ENCODE measurements at regions not wholly inside any gene's neighbourhood (a gene's known extent, or its start where the extent isn't known, plus 50 kb on each side); places are given as distances from the start of the nearest gene placed in this dataset.

DNA sequence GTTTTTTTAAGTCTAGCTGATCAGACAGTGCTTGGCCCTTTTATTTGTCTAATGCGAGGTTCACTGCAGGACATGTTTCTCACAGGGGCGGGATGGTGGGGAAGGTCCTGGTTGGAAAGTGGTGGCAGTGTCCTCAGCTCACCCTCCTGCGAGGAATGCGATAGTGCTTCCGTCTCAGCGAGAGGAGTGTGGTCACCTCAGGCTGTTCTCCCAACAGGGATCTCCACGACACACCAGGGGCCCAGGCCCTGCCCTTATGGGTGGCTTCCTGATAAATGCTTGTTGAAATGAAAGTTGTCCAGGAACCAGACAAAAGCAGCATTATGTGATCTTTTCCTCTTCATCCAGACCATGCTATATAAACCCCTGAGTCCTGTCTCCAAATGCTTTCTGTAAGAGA, 70.1 kb downstream of the BOLA3 start:
- no peak for TF ChIP-seq EZH2phosphoT487 (conservative IDR thresholded peaks at IDR 0.05; ENCODE audit: low read length)
- TF ChIP-seq CTCF (IDR thresholded peaks at IDR 0.05; ENCODE audit: insufficient read depth, low read length, poor library complexity, severe bottlenecking), result no peak
